ENCODE measurements at regions not wholly inside any gene's neighbourhood (a gene's known extent, or its start where the extent isn't known, plus 50 kb on each side); places are given as distances from the start of the nearest gene placed in this dataset.
A peak's percentile ranks its signal among the peaks of the same experiment; 100 is the strongest.
"Not testable (repeated sequence)": the region's sequence is repeated elsewhere in the genome, so short reads cannot be mapped to it uniquely, and the experiment has no call there.

GRCh38 chr1:234953655-234954405, 174.8 kb downstream of the TOMM20 start:
- no peaks in the 10 kb centered on the region for H3K36me3 ChIP-seq
- peaks cover 31% of the 10 kb centered on the region for H3K4me1 ChIP-seq
- no peak for TF ChIP-seq CTCF (IDR thresholded peaks at IDR 0.05)
- ATAC-seq (no peak), DNase-seq (no peak)
- intact Hi-C loops (cut with DNase I) = no loop called here
- no peak overlapping the region for H3K4me3 ChIP-seq
- H3K9me3 ChIP-seq = no peaks in the 10 kb centered on the region
- H3K27ac ChIP-seq = no peak overlapping the region
- no peaks in the 10 kb centered on the region for H3K27me3 ChIP-seq

GRCh38 chr1:234950598-234950997, 178.0 kb downstream of the TOMM20 start:
- Histone ChIP-seq H3K4me3 (no peak overlapping the region), H3K27ac (no peak overlapping the region), H3K4me1 (peaks cover 10% of the 10 kb centered on the region), H3K36me3 (no peaks in the 10 kb centered on the region), H3K9me3 (no peaks in the 10 kb centered on the region), H3K27me3 (no peaks in the 10 kb centered on the region)
- intact Hi-C loops (cut with DNase I) = no loop called here
- no peak for TF ChIP-seq CTCF (IDR thresholded peaks at IDR 0.05)
- DNase-seq (no peak), ATAC-seq (no peak)

- ATAC-seq; H3K4me3 ChIP-seq; H3K36me3 ChIP-seq; H3K27me3 ChIP-seq; intact Hi-C loops (cut with DNase I); H3K9me3 ChIP-seq; H3K27ac ChIP-seq; DNase-seq; H3K4me1 ChIP-seq: not testable (repeated sequence)
Measured at GRCh38 chr1:234949528-234949927, 179.1 kb downstream of the TOMM20 start.

- no peak for TF ChIP-seq CTCF (IDR thresholded peaks at IDR 0.05)
- H3K4me3 ChIP-seq = no peak overlapping the region
- H3K9me3 ChIP-seq = no peaks in the 10 kb centered on the region
- peak overlapping the region; percentile 12 for H3K27ac ChIP-seq
- no peaks in the 10 kb centered on the region for H3K36me3 ChIP-seq
- H3K27me3 ChIP-seq = no peaks in the 10 kb centered on the region
- intact Hi-C loops (cut with DNase I) = no loop called here
- ATAC-seq = peak; percentile 36
- H3K4me1 ChIP-seq = no peaks in the 10 kb centered on the region
- DNase-seq = no peak
Measured at GRCh38 chr1:234944439-234945344, 183.9 kb downstream of the TOMM20 start.

- no peaks in the 10 kb centered on the region for H3K9me3 ChIP-seq
- H3K36me3 ChIP-seq = no peaks in the 10 kb centered on the region
- no peak overlapping the region for H3K4me3 ChIP-seq
- no peaks in the 10 kb centered on the region for H3K27me3 ChIP-seq
- TF ChIP-seq CTCF (IDR thresholded peaks at IDR 0.05) = no peak
- intact Hi-C loops (cut with DNase I) = no loop called here
- DNase-seq = no peak
- H3K27ac ChIP-seq = no peak overlapping the region
- ATAC-seq = no peak
- H3K4me1 ChIP-seq = no peaks in the 10 kb centered on the region
Measured at GRCh38 chr1:234943836-234944402, 184.7 kb downstream of the TOMM20 start.
